ENCODE measurements at regions not wholly inside any gene's neighbourhood (a gene's known extent, or its start where the extent isn't known, plus 50 kb on each side); places are given as distances from the start of the nearest gene placed in this dataset.
"Not testable (repeated sequence)": the region's sequence is repeated elsewhere in the genome, so short reads cannot be mapped to it uniquely, and the experiment has no call there.

DNA sequence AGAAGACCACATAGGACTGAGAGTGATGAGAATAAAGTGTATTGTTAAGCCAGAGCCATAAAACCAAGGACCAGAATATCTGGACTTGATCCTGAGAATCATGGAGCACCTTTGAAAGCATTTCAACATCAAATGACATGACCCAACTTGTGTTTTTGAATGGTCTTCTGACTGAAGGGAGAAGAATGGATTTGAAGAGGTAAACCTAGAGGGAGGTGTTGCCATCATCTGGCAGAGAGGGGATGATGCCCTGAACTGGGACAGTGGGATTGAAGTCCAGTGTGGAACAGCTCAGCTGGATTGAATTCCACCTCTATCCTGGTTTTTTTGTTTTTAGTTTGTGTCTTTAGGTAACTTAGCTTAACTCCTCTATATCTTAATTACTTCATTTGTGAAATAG is 570.0 kb downstream of the TBC1D32 start:
- H3K9me3 ChIP-seq (ENCODE audit: control insufficient read depth, insufficient read depth, low read length), result no peaks in the 10 kb centered on the region
- no peaks in the 10 kb centered on the region for H3K27me3 ChIP-seq (ENCODE audit: control insufficient read depth, insufficient read depth, low read length)
- H3K9ac ChIP-seq (ENCODE audit: low read depth, low read length), result no peak overlapping the region
- no peak overlapping the region for H3K27ac ChIP-seq (ENCODE audit: low read depth, low read length)
- no peaks in the 10 kb centered on the region for H3K36me3 ChIP-seq (ENCODE audit: control insufficient read depth, insufficient read depth, low read length)
- H3K4me3 ChIP-seq (ENCODE audit: low read depth, low read length), result no peak overlapping the region
- no peaks in the 10 kb centered on the region for H3K4me1 ChIP-seq (ENCODE audit: control insufficient read depth, insufficient read depth, low read length)

DNA sequence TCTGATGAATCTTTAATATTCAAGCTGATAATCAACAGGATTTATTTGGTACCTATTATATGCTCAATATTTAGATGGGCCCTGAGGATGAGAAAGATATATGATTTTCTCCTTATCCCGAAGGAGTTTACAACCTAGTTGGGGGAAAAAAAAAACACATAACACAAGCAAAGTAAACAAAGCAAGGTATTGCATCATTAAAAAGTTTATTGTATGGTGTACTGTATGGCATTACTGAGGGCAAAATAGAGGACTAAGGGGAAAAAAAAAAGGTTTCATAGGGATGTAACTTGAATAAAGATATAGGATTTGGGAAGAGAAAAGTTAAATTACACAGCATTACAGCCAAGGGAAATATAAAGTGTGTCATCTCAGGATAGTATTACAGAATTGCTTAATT is 574.7 kb downstream of the TBC1D32 start:
- no peaks in the 10 kb centered on the region for H3K9me3 ChIP-seq (ENCODE audit: control insufficient read depth, insufficient read depth, low read length)
- H3K27ac ChIP-seq (ENCODE audit: low read depth, low read length), result no peak overlapping the region
- no peak overlapping the region for H3K9ac ChIP-seq (ENCODE audit: low read depth, low read length)
- no peak overlapping the region for H3K4me3 ChIP-seq (ENCODE audit: low read depth, low read length)
- H3K4me1 ChIP-seq (ENCODE audit: control insufficient read depth, insufficient read depth, low read length), result no peaks in the 10 kb centered on the region
- no peaks in the 10 kb centered on the region for H3K27me3 ChIP-seq (ENCODE audit: control insufficient read depth, insufficient read depth, low read length)
- H3K36me3 ChIP-seq (ENCODE audit: control insufficient read depth, insufficient read depth, low read length), result no peaks in the 10 kb centered on the region

DNA sequence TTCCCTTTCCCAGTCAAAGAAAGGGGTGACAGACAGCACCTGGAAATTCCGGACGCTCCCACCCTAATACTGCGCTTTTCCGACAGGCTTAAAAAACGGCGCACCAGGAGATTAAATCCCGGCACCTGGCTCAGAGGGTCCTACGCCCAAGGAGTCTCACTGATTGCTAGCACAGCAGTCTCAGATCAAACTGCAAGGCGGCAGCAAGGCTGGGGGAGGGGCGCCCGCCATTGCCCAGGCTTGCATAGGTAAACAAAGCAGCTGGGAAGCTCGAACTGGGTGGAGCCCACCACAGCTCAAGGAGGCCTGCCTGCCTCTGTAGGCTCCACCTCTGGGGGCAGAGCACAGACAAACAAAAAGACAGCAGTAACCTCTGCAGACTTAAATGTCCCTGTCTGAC is 585.7 kb downstream of the TBC1D32 start:
- H3K36me3 ChIP-seq (ENCODE audit: control insufficient read depth, insufficient read depth, low read length); H3K9ac ChIP-seq (ENCODE audit: low read depth, low read length): not testable (repeated sequence)
- H3K4me3 ChIP-seq (ENCODE audit: low read depth, low read length), result peak overlapping the region; percentile 26; the same call in 1 of the 2 replicates

DNA sequence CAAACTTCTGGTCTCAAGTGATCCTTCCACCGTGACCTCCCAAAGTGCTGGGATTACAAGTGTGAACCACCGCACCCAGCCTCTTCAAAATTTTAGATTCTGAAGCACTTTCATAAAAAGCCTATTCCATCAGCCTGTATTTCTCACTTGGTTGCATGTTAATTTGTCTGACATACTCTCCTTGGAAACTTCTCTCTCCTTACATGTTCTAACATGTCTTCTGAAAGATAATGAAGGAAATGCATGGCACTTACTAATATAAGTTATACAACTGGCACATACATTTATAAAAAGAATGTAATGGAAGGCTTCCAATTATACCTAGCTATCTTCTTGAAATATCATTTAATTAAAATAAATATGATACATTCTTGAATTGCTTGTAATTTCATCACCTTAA is 597.5 kb downstream of the TBC1D32 start:
- no peaks in the 10 kb centered on the region for H3K27me3 ChIP-seq (ENCODE audit: control insufficient read depth, insufficient read depth, low read length)
- no peaks in the 10 kb centered on the region for H3K36me3 ChIP-seq (ENCODE audit: control insufficient read depth, insufficient read depth, low read length)
- H3K9me3 ChIP-seq (ENCODE audit: control insufficient read depth, insufficient read depth, low read length), result no peaks in the 10 kb centered on the region; the same call in 1 of the 2 replicates
- H3K9ac ChIP-seq (ENCODE audit: low read depth, low read length), result no peak overlapping the region
- no peak overlapping the region for H3K27ac ChIP-seq (ENCODE audit: low read depth, low read length)
- H3K4me1 ChIP-seq (ENCODE audit: control insufficient read depth, insufficient read depth, low read length), result no peaks in the 10 kb centered on the region
- H3K4me3 ChIP-seq (ENCODE audit: low read depth, low read length), result no peak overlapping the region

More for the DNA sequence above, 585.7 kb downstream of the TBC1D32 start:
- H3K27me3 ChIP-seq (ENCODE audit: control insufficient read depth, insufficient read depth, low read length); H3K4me1 ChIP-seq (ENCODE audit: control insufficient read depth, insufficient read depth, low read length); H3K27ac ChIP-seq (ENCODE audit: low read depth, low read length); H3K9me3 ChIP-seq (ENCODE audit: control insufficient read depth, insufficient read depth, low read length): not testable (repeated sequence)

DNA sequence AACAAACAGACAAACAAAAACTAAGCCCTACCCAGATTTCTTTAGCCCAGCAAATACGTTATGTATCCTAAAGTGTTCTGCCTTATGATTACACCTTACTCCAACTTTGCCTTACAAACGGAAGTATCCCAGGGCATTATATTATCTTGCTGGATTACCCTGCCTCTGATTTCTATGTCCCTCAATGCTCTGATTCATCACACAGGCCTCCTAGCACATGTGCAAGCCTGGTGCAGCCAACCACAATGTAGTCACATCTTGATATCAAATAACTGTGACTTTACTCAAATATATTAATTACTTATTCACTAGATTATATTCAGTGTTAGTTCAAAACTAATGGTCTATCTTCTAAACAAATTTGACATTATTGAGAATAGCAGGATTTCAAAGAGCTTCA is 598.6 kb downstream of the TBC1D32 start:
- Histone ChIP-seq H3K27me3 (ENCODE audit: control insufficient read depth, insufficient read depth, low read length) (no peaks in the 10 kb centered on the region), H3K36me3 (ENCODE audit: control insufficient read depth, insufficient read depth, low read length) (no peaks in the 10 kb centered on the region), H3K4me1 (ENCODE audit: control insufficient read depth, insufficient read depth, low read length) (no peaks in the 10 kb centered on the region), H3K27ac (ENCODE audit: low read depth, low read length) (no peak overlapping the region), H3K4me3 (ENCODE audit: low read depth, low read length) (no peak overlapping the region), H3K9me3 (ENCODE audit: control insufficient read depth, insufficient read depth, low read length) (no peaks in the 10 kb centered on the region; the same call in 1 of the 2 replicates), H3K9ac (ENCODE audit: low read depth, low read length) (no peak overlapping the region)

DNA sequence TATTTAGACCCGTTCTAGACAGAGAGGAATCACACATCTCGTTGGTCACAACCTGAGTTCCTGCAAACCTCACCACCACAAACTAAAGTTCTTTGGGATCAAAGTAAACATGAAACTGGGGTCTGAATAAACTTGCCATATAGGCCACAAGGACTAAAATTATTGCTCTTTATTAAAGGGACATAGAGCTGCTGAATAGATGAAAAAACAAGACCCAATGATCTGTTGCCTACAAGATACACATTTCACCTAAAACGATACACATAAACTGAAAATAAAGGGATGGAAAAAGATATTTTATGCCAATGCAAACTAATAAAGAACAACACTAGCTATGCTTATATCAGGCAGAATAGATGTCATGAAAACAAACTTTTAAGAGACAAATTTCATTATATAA is 623.0 kb downstream of the TBC1D32 start:
- no peak overlapping the region for H3K27ac ChIP-seq (ENCODE audit: low read depth, low read length)
- H3K4me3 ChIP-seq (ENCODE audit: low read depth, low read length), result no peak overlapping the region
- H3K9me3 ChIP-seq (ENCODE audit: control insufficient read depth, insufficient read depth, low read length), result peaks cover 5% of the 10 kb centered on the region; the same call in 1 of the 2 replicates
- H3K4me1 ChIP-seq (ENCODE audit: control insufficient read depth, insufficient read depth, low read length), result no peaks in the 10 kb centered on the region
- no peaks in the 10 kb centered on the region for H3K36me3 ChIP-seq (ENCODE audit: control insufficient read depth, insufficient read depth, low read length)
- no peaks in the 10 kb centered on the region for H3K27me3 ChIP-seq (ENCODE audit: control insufficient read depth, insufficient read depth, low read length)
- H3K9ac ChIP-seq (ENCODE audit: low read depth, low read length), result no peak overlapping the region

DNA sequence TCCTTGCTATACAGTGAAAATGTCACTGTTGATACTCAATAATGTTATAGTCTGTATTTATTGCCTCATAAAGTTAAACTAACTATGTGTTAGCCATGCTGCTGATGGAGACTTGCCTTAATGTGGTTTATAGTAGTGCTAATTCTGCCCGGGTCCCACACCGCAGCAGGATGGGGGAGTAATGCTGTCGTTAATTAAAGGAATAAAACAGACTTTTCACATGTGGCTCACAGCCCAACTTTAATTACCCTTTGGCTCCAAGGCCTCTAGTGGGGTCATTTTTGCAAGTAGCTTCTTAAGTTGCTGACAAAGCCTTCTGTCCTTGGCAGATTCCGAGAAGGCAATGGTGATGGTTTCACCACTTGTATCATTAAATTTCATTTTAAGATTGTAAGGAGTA is 634.3 kb downstream of the TBC1D32 start:
- Histone ChIP-seq H3K4me1 (ENCODE audit: control insufficient read depth, insufficient read depth, low read length) (no peaks in the 10 kb centered on the region), H3K4me3 (ENCODE audit: low read depth, low read length) (no peak overlapping the region), H3K27ac (ENCODE audit: low read depth, low read length) (no peak overlapping the region), H3K27me3 (ENCODE audit: control insufficient read depth, insufficient read depth, low read length) (no peaks in the 10 kb centered on the region), H3K36me3 (ENCODE audit: control insufficient read depth, insufficient read depth, low read length) (no peaks in the 10 kb centered on the region), H3K9me3 (ENCODE audit: control insufficient read depth, insufficient read depth, low read length) (no peaks in the 10 kb centered on the region), H3K9ac (ENCODE audit: low read depth, low read length) (no peak overlapping the region)

DNA sequence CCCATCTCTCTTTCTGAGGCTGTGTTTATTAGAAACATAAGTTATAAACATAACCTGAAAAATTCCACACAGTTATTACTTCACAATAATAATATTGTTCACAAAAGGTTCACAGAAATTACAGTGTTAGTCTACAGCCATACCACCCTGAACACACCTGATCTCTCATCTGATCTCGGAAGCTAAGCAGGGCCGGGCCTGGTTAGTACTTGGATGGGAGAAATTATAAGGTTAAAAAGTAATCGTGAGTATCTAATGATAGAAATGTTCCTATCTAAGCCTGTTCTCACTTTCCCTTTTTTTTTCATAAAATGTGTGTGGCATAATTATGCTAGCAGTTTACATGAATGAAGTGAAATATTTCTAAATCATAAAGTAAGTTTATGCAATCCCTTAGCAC is 647.8 kb downstream of the TBC1D32 start:
- Histone ChIP-seq H3K36me3 (ENCODE audit: control insufficient read depth, insufficient read depth, low read length) (no peaks in the 10 kb centered on the region), H3K4me1 (ENCODE audit: control insufficient read depth, insufficient read depth, low read length) (no peaks in the 10 kb centered on the region), H3K27me3 (ENCODE audit: control insufficient read depth, insufficient read depth, low read length) (no peaks in the 10 kb centered on the region), H3K9ac (ENCODE audit: low read depth, low read length) (no peak overlapping the region), H3K4me3 (ENCODE audit: low read depth, low read length) (no peak overlapping the region), H3K27ac (ENCODE audit: low read depth, low read length) (no peak overlapping the region), H3K9me3 (ENCODE audit: control insufficient read depth, insufficient read depth, low read length) (no peaks in the 10 kb centered on the region)

DNA sequence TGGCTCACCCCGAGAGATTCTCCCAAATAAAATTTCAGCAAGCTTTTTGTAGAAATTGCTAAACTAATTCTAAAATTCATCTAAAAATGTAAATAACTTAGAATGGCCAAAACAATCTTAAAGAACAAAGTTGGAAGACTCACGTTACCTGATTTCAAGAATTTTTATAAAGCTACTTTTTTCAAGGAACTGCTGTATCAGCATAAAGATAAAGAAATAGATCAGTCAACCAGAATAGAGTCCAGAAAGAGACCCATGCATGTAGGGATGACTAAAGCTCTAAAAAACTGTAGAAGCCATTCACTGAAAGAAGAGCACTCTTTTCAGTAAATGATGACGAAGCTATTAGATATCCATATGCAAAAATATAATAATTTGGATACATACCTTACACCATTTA is 652.1 kb downstream of the TBC1D32 start:
- Histone ChIP-seq H3K27ac (ENCODE audit: low read depth, low read length) (no peak overlapping the region), H3K4me3 (ENCODE audit: low read depth, low read length) (no peak overlapping the region), H3K27me3 (ENCODE audit: control insufficient read depth, insufficient read depth, low read length) (no peaks in the 10 kb centered on the region), H3K9ac (ENCODE audit: low read depth, low read length) (no peak overlapping the region), H3K4me1 (ENCODE audit: control insufficient read depth, insufficient read depth, low read length) (no peaks in the 10 kb centered on the region), H3K9me3 (ENCODE audit: control insufficient read depth, insufficient read depth, low read length) (no peaks in the 10 kb centered on the region), H3K36me3 (ENCODE audit: control insufficient read depth, insufficient read depth, low read length) (no peaks in the 10 kb centered on the region)

DNA sequence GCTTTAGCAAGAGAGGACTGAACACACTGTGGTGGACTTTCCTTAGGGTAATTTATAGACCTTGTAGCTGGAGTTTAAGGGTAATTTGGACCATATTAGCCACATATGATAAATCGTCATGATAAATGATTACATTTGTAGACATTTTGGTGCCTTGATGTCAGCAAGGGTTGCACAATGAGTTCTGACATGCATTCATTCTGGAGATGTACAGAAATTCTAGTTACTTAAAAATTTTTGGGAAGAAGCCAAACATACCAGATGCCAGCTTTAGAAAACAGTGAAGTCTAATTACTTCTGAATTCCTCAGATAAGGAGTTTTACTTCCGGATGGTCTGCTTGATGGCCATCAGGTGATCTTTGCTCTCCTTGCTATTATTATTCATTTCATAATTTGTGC is 653.1 kb downstream of the TBC1D32 start:
- H3K27me3 ChIP-seq (ENCODE audit: control insufficient read depth, insufficient read depth, low read length), result no peaks in the 10 kb centered on the region
- no peak overlapping the region for H3K4me3 ChIP-seq (ENCODE audit: low read depth, low read length)
- no peak overlapping the region for H3K27ac ChIP-seq (ENCODE audit: low read depth, low read length)
- H3K36me3 ChIP-seq (ENCODE audit: control insufficient read depth, insufficient read depth, low read length), result no peaks in the 10 kb centered on the region
- H3K4me1 ChIP-seq (ENCODE audit: control insufficient read depth, insufficient read depth, low read length), result no peaks in the 10 kb centered on the region
- H3K9me3 ChIP-seq (ENCODE audit: control insufficient read depth, insufficient read depth, low read length), result no peaks in the 10 kb centered on the region
- no peak overlapping the region for H3K9ac ChIP-seq (ENCODE audit: low read depth, low read length)

DNA sequence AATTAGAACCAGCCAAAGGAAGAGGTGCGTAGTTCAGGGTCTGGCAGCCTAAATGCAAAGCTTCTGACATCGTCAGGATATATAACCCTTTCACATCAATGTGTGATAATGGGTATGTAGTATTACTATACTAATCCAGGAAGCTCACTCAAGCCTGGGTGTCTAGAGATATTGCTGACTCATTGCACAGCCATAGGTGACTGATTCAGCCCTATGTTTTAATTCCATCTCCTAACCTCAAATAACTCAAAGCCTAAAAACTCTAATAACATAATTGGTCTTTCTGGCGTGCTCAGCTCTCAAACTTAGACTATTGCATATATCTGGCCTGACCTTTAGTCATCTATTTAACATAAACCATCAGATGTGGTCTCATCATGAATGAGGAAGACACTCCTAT is 658.4 kb downstream of the TBC1D32 start:
- no peak overlapping the region for H3K27ac ChIP-seq (ENCODE audit: low read depth, low read length)
- no peaks in the 10 kb centered on the region for H3K9me3 ChIP-seq (ENCODE audit: control insufficient read depth, insufficient read depth, low read length)
- no peak overlapping the region for H3K4me3 ChIP-seq (ENCODE audit: low read depth, low read length)
- no peaks in the 10 kb centered on the region for H3K27me3 ChIP-seq (ENCODE audit: control insufficient read depth, insufficient read depth, low read length)
- H3K9ac ChIP-seq (ENCODE audit: low read depth, low read length), result no peak overlapping the region
- no peaks in the 10 kb centered on the region for H3K36me3 ChIP-seq (ENCODE audit: control insufficient read depth, insufficient read depth, low read length)
- no peaks in the 10 kb centered on the region for H3K4me1 ChIP-seq (ENCODE audit: control insufficient read depth, insufficient read depth, low read length)

DNA sequence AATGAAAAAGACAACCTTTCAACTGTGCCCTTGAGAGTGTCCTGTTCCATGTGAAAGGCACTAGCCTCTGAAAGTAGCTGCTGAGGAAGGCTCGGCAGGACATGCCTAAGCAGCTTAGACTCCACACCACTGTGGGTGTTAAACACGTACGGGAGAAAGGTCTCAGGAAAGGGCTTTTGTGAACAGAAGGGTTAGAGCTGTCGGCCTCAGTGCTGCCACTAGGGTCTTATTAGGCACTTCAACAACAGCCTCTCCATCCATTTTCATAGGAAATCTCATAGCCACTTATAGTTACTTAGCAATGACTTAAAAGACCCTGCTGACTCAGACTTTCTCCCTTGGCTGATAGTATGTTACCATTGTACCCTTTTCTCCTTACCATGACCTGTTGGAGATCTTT is 662.8 kb downstream of the TBC1D32 start:
- H3K36me3 ChIP-seq (ENCODE audit: control insufficient read depth, insufficient read depth, low read length), result no peaks in the 10 kb centered on the region
- no peak overlapping the region for H3K27ac ChIP-seq (ENCODE audit: low read depth, low read length)
- no peaks in the 10 kb centered on the region for H3K4me1 ChIP-seq (ENCODE audit: control insufficient read depth, insufficient read depth, low read length)
- H3K9me3 ChIP-seq (ENCODE audit: control insufficient read depth, insufficient read depth, low read length), result no peaks in the 10 kb centered on the region
- H3K9ac ChIP-seq (ENCODE audit: low read depth, low read length), result no peak overlapping the region
- no peaks in the 10 kb centered on the region for H3K27me3 ChIP-seq (ENCODE audit: control insufficient read depth, insufficient read depth, low read length)
- no peak overlapping the region for H3K4me3 ChIP-seq (ENCODE audit: low read depth, low read length)

All from HUES48 (cell line).